HL-60 (cell line): ENCODE measurements at regions not wholly inside any gene's neighbourhood (a gene's known extent, or its start where the extent isn't known, plus 50 kb on each side); places are given as distances from the start of the nearest gene placed in this dataset.

ENCODE experiments used
- POLR2AphosphoS5 ChIP-seq: IDR thresholded peaks from 2 replicates; pipeline ENCODE4 v1.6.1; 2012; ENCODE audit warnings: low read depth
- TF ChIP-seq, protein P1 (sequence below): IDR thresholded peaks from 2 replicates; pipeline ENCODE4 v1.6.1; 2012; ENCODE audit warnings: low read depth; ENCODE audit not compliant: insufficient replicate concordance
- TF ChIP-seq, protein P2 (sequence below): IDR thresholded peaks from one replicate; pipeline ENCODE4 v1.5.1; 2011; ENCODE audit warnings: low read length, control low read depth, inconsistent platforms; ENCODE audit not compliant: insufficient read depth

DNA sequence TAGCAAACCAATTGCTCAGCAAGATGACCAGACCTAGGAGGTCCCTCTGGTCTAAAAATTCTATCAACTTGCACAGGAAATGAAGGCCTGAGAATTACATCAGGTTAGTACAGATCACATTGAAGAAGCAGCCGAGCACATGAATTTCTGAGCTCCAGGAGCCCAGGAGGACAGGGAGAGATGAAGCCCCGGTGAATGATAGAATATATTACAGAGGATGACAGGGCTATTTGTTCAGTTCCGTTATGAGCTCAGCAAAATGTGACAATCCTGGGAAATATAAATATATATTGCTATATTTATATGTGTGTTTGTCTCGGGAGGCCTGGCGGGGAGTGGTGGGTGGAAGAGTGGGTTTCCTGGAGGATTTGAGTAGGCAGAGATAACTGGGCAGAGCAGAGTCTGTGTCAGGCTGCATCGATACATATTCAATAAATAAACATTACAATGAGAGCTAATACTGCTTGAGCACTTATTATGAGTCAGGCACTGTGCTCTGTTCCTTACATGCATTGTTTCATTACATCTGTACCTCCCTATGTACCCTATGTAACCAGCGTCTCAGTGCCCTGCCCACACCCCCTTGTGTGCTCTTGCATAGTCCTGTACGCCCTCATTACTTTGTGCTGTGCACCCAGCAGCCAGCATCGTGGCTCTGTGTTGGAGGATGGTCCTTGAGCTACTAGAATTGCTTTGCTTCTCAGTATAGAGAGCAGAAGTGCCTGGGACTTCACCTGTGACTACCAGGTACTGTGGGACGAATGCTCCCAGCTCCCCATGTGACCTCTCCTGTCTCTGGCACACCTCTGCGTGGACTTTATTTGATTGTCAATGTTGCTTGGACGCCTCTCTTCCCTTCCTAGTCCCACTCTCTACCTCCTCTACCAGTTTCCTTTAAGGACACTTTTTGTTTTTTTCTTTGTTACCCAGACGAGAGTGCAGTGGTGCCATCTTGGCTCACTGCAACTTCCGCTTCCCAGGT lies 58.1 kb upstream of the KLF9 start:
- TF ChIP-seq, protein P1, sequence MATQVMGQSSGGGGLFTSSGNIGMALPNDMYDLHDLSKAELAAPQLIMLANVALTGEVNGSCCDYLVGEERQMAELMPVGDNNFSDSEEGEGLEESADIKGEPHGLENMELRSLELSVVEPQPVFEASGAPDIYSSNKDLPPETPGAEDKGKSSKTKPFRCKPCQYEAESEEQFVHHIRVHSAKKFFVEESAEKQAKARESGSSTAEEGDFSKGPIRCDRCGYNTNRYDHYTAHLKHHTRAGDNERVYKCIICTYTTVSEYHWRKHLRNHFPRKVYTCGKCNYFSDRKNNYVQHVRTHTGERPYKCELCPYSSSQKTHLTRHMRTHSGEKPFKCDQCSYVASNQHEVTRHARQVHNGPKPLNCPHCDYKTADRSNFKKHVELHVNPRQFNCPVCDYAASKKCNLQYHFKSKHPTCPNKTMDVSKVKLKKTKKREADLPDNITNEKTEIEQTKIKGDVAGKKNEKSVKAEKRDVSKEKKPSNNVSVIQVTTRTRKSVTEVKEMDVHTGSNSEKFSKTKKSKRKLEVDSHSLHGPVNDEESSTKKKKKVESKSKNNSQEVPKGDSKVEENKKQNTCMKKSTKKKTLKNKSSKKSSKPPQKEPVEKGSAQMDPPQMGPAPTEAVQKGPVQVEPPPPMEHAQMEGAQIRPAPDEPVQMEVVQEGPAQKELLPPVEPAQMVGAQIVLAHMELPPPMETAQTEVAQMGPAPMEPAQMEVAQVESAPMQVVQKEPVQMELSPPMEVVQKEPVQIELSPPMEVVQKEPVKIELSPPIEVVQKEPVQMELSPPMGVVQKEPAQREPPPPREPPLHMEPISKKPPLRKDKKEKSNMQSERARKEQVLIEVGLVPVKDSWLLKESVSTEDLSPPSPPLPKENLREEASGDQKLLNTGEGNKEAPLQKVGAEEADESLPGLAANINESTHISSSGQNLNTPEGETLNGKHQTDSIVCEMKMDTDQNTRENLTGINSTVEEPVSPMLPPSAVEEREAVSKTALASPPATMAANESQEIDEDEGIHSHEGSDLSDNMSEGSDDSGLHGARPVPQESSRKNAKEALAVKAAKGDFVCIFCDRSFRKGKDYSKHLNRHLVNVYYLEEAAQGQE: no peak
- TF ChIP-seq, protein P2, sequence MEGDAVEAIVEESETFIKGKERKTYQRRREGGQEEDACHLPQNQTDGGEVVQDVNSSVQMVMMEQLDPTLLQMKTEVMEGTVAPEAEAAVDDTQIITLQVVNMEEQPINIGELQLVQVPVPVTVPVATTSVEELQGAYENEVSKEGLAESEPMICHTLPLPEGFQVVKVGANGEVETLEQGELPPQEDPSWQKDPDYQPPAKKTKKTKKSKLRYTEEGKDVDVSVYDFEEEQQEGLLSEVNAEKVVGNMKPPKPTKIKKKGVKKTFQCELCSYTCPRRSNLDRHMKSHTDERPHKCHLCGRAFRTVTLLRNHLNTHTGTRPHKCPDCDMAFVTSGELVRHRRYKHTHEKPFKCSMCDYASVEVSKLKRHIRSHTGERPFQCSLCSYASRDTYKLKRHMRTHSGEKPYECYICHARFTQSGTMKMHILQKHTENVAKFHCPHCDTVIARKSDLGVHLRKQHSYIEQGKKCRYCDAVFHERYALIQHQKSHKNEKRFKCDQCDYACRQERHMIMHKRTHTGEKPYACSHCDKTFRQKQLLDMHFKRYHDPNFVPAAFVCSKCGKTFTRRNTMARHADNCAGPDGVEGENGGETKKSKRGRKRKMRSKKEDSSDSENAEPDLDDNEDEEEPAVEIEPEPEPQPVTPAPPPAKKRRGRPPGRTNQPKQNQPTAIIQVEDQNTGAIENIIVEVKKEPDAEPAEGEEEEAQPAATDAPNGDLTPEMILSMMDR: no peak
- TF ChIP-seq POLR2AphosphoS5: no peak
